Heart right ventricle (tissue), 16 donors: ENCODE measurements at regions not wholly inside any gene's neighbourhood (a gene's known extent, or its start where the extent isn't known, plus 50 kb on each side); places are given as distances from the start of the nearest gene placed in this dataset.
A peak's percentile ranks its signal among the peaks of the same experiment; 100 is the strongest.

ENCODE experiments used
- ATAC-seq, 8 donors: fragments of 200-7000 bp; cut with Tn5 transposase; one replicate each; pipeline ENCODE4 v1.9.1; 2020; ENCODE audit warnings: mild to moderate bottlenecking in 8 of 8, moderate library complexity in 8 of 8, moderate number of reproducible peaks in 1 of 8
- DNase-seq, 2 donors: peaks; one replicate each; pipeline ENCODE4 v3.0.0-alpha.2; 2020
- H3K27ac ChIP-seq, 10 donors: fragments of 200-600 bp; sonication (generic) in 2 of 10; one replicate each; pipeline versions ENCODE4 v1.5.0 to v1.8.0; 2020 to 2022; ENCODE audit warnings: mild to moderate bottlenecking in 3 of 10
- H3K27me3 ChIP-seq, 7 donors: fragments of 200-600 bp; one replicate each; pipeline ENCODE4 v1.8.0; 2021 to 2022; ENCODE audit warnings: mild to moderate bottlenecking in 2 of 7
- H3K36me3 ChIP-seq, 9 donors: fragments of 200-600 bp; sonication (generic) in 1 of 9; one replicate each; pipeline versions ENCODE4 v1.5.0 to v1.8.0; 2020 to 2022; ENCODE audit warnings: mild to moderate bottlenecking in 2 of 9
- H3K4me1 ChIP-seq, 9 donors: fragments of 200-600 bp; sonication (generic) in 1 of 9; one replicate each; pipeline versions ENCODE4 v1.5.0 to v1.8.0; 2020 to 2022; ENCODE audit warnings: mild to moderate bottlenecking in 4 of 9
- H3K4me3 ChIP-seq, 10 donors: fragments of 200-600 bp; sonication (generic) in 2 of 10; one replicate each; pipeline versions ENCODE4 v1.5.0 to v1.8.0; 2020 to 2022; ENCODE audit warnings: mild to moderate bottlenecking in 7 of 10, moderate library complexity in 2 of 10
- H3K9me3 ChIP-seq, 11 donors: fragments of 200-600 bp in 10 of 11; sonication (generic) in 2 of 11; one replicate each; pipeline versions ENCODE4 v1.5.0 to v1.8.0; 2013 to 2022; ENCODE audit warnings: mild to moderate bottlenecking in 2 of 11, control low read depth in 1 of 11, moderate library complexity in 1 of 11
- WGBS, 2 donors: extraction: QIAGEN DNeasy Blood & Tissue Kit; methylation state at CpG; one replicate each; pipeline ENCODE4 v1.1.7; 2013; ENCODE audit warnings: inconsistent platforms in 1 of 2; 5-methylcytosine and 5-hydroxymethylcytosine counted together
- intact Hi-C, 10 donors: fragments of 100-400 bp; cut with DNase I; formaldehyde crosslinking; loops; one replicate each; pipeline versions ENCODE4 v1.11.1 to v1.14.2; 2022
- TF ChIP-seq, protein P1 (sequence below), 9 donors: fragments of 200-600 bp; sonication (generic) in 2 of 9; IDR thresholded peaks; one replicate each; pipeline versions ENCODE4 v1.5.0 to v1.8.0; 2021 to 2022; ENCODE audit warnings: antibody characterized with exemption in 9 of 9, mild to moderate bottlenecking in 5 of 9, moderate library complexity in 1 of 9
- donor health status: Arrhythmogenic right ventricular cardiomyopathy.
- donor health status: ischemic (EF 13 %, LVEDD 7.1; RV severe dilation, severe dysfunction).
- donor health status: healthy with polysubstance abuse.
- donor health status: DM: no; HTN: yes; CAD: no.
- donor health status: DM: no; HTN: no; CAD: no.
- donor health status: ischemic (EF 25% LVEDD 6.9; RV normal size, moderate dysfunction).
- donor health status: ischemic (EF 25% LVEDD 5.7; RV mildly dilated, moderate dysfunction).
- donor health status: healthy.
- donor health status: DM: yes; HTN: yes; CAD: no.
- donor health status: Ischemic cardiomyopathy.
- donor health status: ischemic (EF 35%, LVEDD 5.7; RV mildly dilated, moderate dysfunction).
- donor health status: nonischemic (EF 11% LVEDD 7.7; RV severe dilation, severe dysfunction).
- donor health status: DM: yes; HTN: yes; CAD: no.
- donor health status: PGD.
- donor health status: ischemic (EF 29% LVEDD 5.4; RV normal size, mild dysfunction).
- donor health status: nonischemic (EF 23%, LVEDD 6.1; RV moderate dilation, normal function).

DNA sequence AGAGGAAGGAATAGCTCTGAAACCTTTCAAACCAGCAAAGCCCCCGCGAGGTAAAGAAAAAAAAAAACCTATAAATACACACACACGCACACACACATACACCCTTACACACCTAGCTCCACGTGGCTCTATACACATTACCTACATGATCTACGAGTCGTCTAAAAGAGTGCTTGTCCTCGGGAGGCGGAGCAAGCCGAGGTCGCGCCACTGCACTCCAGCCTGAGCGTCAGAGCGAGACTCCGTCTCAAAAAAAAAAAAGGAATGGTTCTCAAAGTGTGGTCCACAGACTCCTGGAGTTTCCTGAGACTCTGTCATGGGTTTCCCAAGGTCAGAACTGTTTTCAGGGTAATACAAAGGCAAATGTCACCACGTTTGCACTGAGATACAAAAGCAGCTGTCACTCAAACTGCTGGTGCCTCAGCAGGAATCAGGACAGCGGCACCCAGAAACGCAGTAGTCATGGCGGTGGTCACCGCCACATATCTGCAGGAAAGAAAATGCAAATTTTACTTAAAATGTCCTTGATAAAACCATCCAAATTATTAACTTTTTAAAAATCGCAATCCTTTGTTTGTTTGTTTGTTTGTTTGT lies 130.0 kb upstream of the GPC1 start:
- Histone ChIP-seq H3K4me1 (no peaks in the 10 kb centered on the region), H3K27ac (no peak overlapping the region), H3K36me3 (no peaks in the 10 kb centered on the region), H3K4me3 (no peak overlapping the region), H3K9me3 (no peaks in the 10 kb centered on the region), H3K27me3 (no peaks in the 10 kb centered on the region)
- DNase-seq (no peak), ATAC-seq (no peak)
- WGBS, 2 donors = 76 to 87% methylated on average over 20 of the region's 20 CpGs
- intact Hi-C loops = no loop called here
- TF ChIP-seq, protein P1, sequence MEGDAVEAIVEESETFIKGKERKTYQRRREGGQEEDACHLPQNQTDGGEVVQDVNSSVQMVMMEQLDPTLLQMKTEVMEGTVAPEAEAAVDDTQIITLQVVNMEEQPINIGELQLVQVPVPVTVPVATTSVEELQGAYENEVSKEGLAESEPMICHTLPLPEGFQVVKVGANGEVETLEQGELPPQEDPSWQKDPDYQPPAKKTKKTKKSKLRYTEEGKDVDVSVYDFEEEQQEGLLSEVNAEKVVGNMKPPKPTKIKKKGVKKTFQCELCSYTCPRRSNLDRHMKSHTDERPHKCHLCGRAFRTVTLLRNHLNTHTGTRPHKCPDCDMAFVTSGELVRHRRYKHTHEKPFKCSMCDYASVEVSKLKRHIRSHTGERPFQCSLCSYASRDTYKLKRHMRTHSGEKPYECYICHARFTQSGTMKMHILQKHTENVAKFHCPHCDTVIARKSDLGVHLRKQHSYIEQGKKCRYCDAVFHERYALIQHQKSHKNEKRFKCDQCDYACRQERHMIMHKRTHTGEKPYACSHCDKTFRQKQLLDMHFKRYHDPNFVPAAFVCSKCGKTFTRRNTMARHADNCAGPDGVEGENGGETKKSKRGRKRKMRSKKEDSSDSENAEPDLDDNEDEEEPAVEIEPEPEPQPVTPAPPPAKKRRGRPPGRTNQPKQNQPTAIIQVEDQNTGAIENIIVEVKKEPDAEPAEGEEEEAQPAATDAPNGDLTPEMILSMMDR (IDR thresholded peaks at IDR 0.05) = no peak

DNA sequence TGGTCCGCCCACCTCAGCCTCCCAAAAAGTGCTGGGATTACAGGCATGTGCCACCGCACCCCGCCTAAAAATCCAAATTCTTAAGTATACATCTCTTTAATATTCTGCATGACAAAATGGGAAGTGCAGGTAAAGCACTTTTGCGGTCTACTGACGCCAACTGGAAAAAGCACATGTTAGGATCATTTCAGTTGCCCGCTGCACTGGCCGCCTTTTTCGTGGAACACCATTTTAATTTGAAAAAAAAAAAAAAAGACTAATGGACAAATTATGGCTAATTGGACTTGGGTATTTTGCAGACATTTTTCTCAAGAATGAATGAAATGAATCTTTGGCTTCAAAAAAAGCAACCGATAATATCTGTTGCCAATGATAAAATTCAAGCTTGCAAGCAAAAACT lies 129.3 kb upstream of the GPC1 start:
- no peak for ATAC-seq

DNA sequence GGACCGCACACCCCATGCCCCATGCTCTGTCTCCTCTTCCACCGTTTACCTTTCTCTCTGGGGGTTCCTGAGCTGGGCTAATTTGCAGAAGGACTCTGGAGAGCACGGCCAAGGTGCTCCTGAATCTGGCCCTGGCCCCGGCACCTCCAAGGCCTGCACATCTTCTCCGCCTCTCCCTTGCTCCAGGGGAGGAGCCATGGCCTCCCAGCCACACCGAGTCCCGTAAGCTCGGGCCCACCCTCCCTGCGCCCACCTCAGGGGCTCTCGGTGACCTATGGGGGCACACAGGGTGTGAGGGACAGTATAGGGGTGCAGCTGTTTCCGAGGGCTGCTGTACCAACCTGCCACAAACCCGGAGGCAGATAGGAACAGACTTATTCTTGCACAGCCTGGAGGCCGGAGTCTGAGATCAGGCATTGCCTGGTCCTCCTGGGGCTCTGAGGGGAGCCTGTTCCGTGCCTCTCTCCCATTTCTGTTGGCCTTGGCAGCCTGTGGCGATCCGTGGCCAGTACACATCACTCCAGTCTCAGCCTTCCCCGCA lies 127.3 kb upstream of the GPC1 start:
- peak in 3 of 8 donors; percentile 9 to 23 (median 13) for ATAC-seq
- no peaks in the 10 kb centered on the region for H3K36me3 ChIP-seq
- H3K4me3 ChIP-seq = no peak overlapping the region
- intact Hi-C loops = no loop called here
- no peak for DNase-seq
- H3K4me1 ChIP-seq = no peaks in the 10 kb centered on the region
- TF ChIP-seq, protein P1 (IDR thresholded peaks at IDR 0.05) = no peak
- H3K9me3 ChIP-seq = no peaks in the 10 kb centered on the region
- WGBS, 2 donors = 89% methylated on average over 17 of the region's 17 CpGs
- no peak overlapping the region for H3K27ac ChIP-seq
- no peaks in the 10 kb centered on the region for H3K27me3 ChIP-seq

More for the DNA sequence above, 129.3 kb upstream of the GPC1 start:
- Histone ChIP-seq H3K4me3 (no peak overlapping the region), H3K27ac (no peak overlapping the region), H3K4me1 (no peaks in the 10 kb centered on the region), H3K9me3 (no peaks in the 10 kb centered on the region), H3K27me3 (no peaks in the 10 kb centered on the region), H3K36me3 (no peaks in the 10 kb centered on the region)
- no peak for DNase-seq
- intact Hi-C loops = no loop called here
- WGBS, 2 donors = 97 to 98% methylated on average over 9 of the region's 9 CpGs
- TF ChIP-seq, protein P1 (IDR thresholded peaks at IDR 0.05) = no peak

DNA sequence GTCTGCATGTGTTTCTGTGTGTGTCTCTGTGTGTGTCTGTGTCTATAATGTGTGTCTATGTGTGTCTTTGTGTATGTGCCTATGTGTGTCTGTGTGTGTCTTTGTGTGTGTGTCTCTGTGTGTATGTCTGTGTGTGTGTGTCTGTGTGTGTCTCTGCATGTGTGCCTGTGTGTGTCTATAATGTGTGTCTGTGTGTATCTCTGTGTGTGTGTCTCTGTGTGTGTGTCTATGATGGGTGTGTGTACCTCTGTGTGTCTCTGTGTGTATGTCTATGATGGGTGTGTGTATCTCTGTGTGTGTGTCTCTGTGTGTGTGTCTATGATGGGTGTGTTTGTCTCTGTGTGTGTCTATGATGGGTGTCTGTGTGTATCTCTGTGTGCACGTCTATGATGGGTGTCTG lies 126.2 kb upstream of the GPC1 start:
- Histone ChIP-seq H3K9me3 (no peaks in the 10 kb centered on the region), H3K27ac (no peak overlapping the region), H3K27me3 (no peaks in the 10 kb centered on the region), H3K36me3 (no peaks in the 10 kb centered on the region), H3K4me1 (no peaks in the 10 kb centered on the region), H3K4me3 (no peak overlapping the region)
- DNase-seq = no peak
- 70 to 83% methylated on average over 1 of the region's 1 CpG for WGBS, 2 donors
- ATAC-seq = peak in 1 of 8 donors; percentile 48
- intact Hi-C loops = no loop called here
- TF ChIP-seq, protein P1 (IDR thresholded peaks at IDR 0.05) = no peak
